Hematopoietic multipotent progenitor cell treated with erythropoietin and hydrocortisone succinate and interleukin-3 and kit ligand, for 8 days (in vitro differentiated cells): ENCODE measurements at regions not wholly inside any gene's neighbourhood (a gene's known extent, or its start where the extent isn't known, plus 50 kb on each side); places are given as distances from the start of the nearest gene placed in this dataset.
"Not testable (repeated sequence)": the region's sequence is repeated elsewhere in the genome, so short reads cannot be mapped to it uniquely, and the experiment has no call there.

Experiments used
- DNase-seq: peaks from one replicate; pipeline ENCODE4 v3.0.0-alpha.2; 2015

DNA sequence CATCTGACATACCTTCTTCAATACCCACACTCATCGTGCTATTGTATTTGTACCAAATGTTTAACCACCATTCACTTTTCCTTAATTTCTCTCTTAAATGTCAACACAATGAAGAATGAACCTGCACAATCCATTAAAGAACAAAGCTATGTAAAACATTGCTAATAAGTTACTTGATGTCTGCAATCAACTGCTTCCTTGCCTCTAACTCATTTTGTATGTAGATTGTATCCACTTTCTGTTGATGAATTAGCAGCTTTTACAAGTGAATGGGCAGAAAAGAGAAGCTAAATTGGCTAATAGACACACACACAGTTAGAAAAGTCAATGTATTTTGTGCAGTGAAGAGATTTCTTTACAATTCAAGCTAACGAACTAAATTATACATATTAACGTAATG is 212.5 kb upstream of the NDST3 start:
- DNase-seq = no peak

DNA sequence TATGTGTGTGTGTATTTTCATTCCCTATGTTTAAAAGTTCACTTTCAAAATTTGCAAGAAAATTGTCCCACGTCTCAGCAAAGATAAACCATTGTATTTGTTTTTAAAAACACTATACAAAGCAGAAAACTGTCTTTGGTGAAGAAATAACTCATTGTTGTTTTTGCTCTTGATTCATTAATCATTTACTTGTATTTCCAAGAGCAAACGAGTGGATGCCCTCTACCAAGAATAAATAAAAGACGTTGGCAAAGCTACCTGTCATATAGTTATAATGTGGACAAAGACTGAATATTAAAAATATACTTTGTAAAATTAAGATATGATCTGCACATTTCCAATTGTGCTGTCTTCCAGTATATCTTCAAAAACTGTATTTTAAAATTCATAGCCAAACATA is 210.9 kb upstream of the NDST3 start:
- DNase-seq = no peak

DNA sequence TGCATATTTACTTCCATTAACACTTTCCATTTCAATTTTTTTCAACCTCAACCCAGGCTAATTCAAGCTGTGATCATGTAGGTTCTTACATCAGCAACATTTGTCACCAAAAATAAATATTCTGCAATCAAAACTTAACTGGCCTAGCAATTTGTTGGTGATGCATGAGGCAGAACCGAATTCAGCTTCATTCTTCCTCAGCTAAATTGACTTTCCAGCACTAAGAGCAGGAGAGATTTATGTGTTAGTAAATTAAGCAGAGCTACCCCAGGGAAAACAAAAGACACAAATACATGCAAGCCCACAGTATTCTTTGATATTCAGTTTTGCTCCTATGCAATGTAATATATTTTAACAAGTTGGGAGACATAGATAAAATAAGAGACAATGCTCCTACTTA is 208.7 kb upstream of the NDST3 start:
- no peak for DNase-seq

DNA sequence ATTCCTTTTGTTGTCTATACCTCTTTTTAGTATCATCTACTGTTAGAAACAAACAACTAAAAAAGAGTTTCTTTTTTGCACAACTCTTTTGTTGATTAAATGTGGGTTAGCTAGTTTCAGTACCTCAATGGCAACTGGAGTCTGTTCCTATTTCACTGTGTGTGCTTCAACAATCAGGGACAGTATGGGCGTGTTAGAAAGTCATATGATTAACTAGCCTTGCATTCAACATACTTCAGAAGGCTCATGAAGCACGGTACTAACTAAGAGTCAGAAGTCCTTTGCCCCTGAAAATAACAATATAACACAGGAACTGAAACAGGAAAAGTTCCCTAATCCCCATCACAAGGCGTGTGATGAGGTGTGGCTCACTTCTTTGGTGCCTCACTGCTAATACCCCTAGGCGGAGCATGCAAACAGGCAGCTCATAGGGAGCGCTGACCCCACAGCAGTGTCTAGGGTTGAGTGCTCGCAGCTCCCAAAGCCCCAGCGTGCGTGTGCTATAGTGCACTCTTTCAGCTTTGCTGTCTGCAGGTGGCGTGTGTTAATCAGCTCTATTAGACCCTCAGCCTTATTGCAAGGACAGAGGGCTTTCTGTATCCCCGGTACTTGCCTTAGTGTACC is 203.1 kb upstream of the NDST3 start:
- no peak for DNase-seq

DNA sequence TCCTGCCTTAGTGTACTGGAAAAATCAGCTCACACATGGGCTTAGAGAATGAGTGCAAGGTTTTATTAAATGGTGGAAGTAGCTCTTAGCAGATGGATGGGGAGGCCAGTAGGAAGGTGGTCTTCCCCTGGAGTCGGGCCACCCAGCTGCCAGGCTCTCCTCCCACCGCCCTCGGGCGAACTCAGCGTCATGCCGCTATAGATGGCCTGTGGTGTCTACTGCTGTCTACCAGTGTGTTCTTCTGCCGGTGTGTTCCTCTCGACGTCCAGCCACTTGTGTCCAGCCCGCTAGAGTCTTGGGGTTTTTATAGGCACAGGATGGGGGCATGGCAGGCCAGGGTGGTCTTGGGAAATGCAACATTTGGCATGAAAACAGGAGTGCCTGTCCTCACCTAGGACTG is 198.7 kb upstream of the NDST3 start:
- no peak for DNase-seq

DNA sequence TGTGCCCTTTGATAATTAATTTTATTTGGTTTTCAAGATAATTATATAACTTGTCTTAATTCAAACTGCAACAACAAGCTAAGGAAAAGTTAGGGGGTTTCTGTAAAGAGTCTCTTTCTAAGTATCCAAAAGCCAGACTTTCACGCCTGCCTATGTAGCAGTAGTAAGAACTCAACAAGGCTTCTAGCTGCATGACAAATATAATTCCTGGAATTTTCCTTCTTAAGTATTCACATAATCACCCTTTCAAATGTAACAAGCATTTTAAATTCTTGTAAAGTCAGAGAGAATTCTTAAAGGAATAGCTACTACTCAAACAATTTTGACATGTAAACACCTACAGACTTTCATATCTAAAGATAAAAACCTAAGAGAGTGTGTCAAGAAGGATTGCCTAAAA is 189.7 kb upstream of the NDST3 start:
- DNase-seq = no peak

DNA sequence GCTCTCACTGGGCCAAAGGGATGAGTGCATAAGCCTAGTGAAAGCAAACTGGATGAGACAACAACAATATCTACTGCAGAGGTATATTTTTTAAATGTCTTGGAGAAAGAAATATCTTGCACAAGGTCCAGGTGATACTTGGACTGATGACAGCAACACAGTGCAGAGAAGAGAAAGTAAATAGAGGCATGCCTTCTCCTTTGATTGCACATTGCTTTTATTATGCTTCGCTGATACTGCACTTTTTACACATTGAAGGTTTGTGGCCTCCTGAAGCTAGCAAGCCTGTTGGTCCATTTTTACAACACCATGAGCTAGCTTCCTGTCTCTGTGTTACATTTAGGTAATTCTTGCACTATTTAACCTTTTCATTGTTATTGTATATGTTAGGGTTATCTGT is 189.0 kb upstream of the NDST3 start:
- no peak for DNase-seq

DNA sequence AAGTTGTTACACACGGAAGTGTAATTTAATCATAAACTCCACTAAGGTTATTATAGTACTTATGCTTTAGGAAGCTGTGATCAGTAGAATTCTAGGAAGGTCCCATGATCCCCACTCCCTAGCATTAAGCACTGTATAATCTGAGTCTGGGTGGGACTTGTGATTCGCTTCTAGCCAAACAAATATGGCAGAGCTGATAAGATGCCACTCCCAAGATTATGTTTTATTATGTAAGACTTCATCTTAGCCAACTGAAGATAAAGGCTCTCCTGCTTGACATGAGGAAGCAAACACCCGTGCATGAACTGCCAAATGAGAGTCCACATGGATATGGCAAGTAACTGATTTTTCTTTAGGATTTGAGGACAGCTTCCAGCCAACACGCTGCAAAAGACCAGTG is 186.4 kb upstream of the NDST3 start:
- peak; percentile 1 for DNase-seq

DNA sequence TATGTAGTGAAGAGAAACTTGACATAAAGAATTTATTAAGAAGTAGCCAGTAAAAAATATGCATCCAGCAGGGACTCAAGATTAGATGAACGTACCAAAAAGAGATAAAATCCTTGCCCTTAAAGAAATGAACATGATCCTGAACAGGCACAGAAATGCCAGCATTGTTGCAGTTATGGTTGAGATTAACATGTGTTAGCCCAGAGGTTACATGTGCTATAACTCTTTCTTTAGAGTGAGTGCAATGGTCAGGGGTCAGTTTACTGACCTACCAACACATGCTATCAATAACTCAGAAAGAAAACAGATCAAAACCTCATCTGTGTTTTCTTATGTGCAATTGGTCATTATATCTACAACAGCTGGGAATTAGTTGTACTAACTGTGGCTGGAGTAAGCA is 166.1 kb upstream of the NDST3 start:
- no peak for DNase-seq

DNA sequence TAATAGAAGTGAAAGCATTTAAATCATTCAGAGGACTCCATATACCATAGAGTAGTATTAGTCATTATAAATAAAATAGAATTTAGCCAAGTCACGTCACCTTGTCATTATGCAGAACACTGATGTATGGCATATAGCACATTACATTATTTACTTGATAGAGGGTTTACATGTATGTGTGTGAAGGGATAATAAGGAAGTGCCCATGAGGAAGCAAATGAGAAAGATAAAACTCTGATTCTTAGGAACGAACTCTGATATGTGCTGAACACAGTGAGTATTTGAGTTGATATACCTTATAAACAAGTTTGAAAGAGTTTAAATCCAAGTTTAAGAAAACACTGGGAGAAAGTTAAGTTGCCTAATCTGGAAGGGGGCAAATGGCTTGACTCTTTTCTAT is 160.5 kb upstream of the NDST3 start:
- no peak for DNase-seq

DNA sequence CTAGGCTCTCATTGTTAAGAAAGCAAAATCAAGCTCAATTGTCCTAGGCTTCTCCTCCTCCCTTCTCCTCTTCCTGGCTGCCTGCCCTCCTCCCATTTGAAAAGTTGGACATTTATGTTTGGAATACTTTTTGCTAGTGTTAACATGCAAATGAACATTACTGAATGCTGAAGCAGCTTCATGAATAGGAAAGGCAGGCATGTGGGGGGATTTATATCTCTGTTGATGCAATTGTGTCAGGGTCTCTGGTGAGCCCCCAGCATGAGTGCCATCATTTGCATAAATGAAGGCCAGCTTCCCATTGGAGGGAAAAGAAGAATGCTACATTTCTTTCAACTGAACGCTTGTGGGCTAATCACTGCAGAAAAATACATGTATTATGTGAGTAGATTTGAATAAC is 160.1 kb upstream of the NDST3 start:
- DNase-seq = no peak

DNA sequence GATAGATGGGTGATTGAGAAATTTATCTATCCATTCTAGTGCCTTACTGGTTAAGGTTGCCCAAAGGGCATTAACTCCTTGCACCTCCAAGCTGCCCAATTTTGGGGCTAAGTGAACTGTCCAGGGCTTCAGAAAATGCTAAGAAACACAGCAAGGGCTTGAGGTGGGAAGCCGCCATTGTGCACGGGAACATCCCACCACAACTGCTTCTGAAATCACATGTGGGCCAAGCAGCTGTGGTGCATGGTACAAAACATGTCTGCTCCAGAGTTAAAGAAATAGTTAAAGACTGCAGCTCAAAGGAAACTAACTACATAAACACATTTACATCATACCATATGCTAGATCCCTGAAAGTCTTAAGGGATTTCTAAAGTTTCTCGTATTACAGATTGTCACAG is 144.3 kb upstream of the NDST3 start:
- no peak for DNase-seq

DNA sequence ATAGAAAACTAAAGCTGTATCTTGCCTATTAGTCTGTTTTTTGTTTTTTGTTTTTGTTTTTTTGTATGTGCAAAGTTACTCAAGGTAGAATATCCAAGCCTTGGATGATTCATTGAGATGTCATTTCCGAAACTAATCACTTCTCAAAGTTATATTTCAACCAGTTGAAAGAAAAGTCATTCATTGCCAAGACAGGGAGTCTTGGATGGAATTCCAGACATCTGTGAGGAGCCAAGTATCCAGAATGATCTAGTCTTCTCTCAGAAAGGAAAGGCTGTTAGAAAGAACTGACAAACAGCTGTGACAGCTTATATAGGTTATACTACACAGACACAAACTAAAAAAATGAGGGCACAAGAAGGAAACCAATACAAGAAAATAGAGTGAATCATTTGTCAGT is 141.1 kb upstream of the NDST3 start:
- DNase-seq = no peak

DNA sequence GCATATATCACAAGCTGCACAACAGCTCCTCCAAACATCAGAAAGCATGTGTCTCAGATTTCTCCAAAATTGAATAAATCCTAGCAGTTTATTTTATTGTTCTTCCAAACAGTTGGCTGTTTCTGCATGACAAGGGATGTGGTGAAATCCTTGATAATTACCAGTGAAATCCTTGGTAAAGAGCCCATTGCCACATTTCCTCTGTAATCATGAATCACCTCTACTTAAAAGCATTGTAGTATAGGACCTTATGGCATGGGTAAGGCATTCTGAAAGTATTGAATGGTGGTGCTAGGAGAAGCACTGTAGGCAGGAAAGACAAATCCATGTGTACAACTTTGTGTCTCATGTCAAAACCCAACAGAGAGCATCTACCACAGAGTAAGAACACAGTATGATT is 135.8 kb upstream of the NDST3 start:
- no peak for DNase-seq

DNA sequence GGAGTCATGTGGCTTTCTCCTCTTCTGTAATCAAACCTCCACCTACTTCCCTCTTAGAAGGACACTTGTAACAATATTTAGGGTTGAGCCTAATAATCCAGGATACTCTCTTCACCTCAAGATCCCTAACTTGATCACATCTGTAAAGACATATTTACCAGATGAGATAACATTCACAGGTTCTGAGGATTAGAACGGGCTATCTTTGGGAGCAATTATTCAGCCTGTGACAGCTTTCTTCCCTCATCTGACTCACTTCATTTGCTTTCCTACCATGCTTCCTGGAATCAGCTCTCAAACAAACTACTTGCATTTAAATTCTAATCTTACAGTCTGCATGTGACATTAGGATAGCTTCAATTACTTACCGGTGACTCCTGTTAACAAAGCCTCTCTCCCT is 133.5 kb upstream of the NDST3 start:
- DNase-seq = no peak

DNA sequence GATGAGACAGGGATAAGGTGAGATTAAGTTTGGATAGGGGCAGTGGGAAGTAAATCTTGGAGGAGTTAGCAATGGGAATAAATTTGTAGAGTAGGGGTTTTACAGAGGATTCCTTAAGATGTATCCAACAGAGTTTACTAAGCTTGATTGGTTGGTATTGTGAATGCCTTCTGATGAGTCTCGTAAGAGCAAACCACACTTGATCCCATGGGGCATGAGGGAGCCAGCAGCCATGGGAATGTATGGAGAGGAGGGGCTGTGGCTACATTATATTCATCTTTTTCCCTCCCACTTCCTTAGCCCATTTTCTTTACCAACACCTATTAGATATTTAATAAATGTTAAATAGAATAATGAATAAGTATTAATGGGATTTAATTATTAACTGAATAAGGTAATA is 126.6 kb upstream of the NDST3 start:
- no peak for DNase-seq

DNA sequence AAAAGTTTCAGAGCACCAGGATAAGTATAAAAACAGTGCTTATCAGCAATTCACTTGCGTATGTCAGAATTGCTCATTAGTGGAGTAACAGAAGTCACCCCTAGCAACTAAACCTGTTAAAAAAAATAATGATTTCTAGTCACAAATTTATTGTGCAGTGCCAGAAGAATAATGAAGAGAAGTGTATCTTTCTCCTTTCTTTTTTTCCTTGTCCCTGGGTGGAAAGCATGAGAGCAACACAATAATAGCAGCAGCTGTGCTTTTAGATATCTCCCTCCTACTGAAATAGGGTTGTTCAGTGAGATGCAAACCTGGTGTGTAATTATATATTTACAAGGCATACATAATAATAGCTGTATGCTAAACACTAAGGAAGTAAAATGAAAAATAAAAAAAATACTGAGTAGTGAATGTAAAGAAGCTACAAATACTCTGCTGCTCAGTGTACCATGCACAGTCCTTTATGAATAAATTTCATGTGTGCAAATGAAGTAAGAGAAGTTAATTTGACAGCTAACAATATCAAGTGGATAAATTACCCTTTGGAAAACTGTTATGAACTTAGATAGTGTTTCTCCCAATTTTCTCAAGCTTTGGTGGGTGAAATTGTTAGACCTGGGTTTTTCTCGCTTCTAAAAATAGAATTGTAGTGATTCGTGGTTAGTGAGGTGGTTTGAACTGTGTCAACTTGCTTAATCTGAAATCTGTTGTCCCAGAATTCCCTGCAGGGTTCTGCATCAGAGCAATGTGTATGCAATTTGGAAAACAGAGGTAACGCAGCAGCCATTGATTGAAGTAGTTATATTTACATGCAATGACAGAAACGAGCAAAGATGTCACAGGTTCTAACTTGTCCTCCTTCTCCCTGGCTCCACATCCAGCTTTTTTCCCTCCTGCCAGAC is 125.7 kb upstream of the NDST3 start:
- no peak for DNase-seq

DNA sequence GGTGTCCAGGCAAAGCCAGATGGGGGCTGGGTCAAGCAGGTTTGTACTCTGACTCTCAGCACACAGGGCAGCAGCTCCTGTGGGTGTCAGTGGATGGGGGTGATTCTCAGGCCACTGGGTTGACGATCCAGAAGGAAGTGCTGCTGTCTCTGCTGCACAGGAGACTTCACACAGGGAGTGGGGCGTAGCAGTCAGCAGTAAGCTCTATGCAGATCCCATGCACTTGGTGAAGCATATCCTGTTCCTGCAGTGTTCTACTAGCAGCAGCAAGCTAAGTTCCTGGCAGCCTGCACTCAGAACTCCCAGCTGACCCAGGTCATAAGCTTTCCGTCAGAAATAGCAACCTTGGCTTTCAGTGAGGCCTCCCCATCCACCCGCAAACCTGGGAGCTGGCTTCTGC is 117.6 kb upstream of the NDST3 start:
- no peak for DNase-seq

DNA sequence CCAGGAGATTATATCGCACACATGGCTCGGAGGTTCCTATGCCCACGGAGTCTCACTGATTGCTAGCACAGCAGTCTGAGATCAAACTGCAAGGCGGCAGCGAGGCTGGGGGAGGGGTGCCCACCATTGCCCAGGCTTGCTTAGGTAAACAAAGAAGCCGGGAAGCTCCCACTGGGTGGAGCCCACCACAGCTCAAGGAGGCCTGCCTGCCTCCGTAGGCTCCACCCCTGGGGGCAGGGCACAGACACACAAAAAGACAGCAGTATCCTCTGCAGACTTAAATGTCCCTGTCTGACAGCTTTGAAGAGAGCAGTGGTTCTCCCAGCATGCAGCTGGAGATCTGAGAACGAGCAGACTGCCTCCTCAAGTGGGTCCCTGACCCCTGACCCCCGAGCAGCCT is 112.0 kb upstream of the NDST3 start:
- not testable (repeated sequence) for DNase-seq

DNA sequence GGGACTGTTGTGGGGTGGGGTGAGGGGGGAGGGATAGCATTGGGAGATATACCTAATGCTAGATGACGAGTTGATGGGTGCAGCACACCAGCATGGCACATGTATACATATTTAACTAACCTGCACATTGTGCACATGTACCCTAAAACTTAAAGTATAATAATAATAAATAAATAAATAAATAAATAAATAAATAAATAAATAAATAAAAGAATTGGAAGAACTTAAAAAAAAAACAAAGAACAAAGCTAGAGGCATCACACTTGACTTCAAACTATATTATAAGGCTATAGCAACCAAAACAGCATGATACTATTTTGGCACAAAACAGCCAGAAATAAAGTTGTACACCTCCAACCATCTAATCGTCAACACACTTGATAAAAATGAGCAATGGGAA is 106.5 kb upstream of the NDST3 start:
- DNase-seq = not testable (repeated sequence)

DNA sequence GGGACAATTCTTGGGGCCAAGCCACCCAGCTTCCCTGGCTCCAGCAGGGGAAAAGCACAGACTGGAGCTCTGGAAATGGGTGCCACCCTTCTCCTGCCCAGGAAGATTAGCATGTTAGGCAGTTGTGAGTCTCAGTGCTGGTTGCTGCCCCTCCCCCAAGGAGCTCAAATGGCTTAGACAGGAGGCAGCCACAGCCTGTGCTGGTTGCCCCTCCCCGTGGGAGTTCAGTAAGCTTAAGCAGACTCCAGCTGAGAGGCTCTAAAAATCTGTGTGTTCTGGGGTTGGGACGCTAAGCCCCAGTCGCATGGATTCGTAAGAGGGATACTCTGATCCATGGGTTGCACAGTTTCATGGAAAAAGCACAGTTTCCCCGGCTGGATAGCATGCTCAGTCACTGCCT is 92.7 kb upstream of the NDST3 start:
- DNase-seq = no peak

DNA sequence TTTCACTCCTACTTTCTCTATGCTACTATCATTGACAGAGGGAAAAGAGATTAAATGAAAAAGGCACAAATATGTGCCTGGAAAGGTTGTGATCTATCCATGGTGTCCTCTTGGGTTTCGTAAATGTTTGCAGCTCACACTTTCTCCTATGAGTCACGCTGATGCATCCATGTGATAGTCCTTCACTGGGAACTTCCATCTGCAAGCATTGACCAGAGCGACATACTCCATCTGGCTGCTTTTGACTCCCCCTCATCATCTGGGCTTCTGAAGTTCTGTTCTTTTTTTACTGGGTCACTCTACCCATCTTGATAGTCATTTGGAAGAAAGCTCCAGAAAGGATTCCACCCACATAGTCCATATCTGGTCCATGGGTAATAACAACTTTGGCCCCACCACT is 84.7 kb upstream of the NDST3 start:
- no peak for DNase-seq

DNA sequence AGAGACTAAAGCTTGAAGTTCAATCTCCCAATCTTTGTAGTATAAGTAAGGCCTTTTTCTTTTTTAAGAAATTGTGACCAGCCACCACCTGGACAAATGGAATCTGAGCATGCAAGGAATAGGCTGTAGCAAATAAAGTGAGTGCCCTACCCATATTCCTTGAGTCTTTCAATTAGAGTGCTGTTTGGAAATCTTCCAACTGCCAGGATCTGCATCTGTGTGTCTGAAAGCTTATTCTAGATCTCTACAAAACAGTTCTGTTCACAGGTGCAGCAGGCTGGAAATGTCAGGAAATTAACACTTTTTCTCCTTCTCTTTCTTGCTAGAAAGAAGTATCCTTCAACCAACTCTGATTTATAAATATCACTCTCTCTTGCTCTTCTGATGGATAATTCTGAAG is 76.7 kb upstream of the NDST3 start:
- no peak for DNase-seq

DNA sequence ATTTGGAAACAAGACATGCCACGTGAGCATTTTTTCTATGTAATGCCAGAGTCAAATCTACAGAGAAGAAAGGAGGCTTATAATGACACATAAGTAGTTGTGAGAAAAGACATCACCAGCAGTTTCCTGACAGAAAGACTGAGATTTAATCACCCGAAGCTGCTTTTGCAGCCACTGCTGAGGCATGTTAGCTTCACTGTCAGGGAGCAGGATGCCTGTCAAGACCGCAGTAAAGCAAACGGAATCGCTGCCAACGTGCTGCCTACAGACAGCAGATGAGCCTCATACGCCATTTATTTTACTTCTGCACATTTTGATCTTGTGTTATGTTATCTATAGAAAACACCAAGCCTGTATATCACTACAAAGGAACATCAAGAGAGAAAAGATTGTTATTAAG is 68.7 kb upstream of the NDST3 start:
- DNase-seq = no peak

DNA sequence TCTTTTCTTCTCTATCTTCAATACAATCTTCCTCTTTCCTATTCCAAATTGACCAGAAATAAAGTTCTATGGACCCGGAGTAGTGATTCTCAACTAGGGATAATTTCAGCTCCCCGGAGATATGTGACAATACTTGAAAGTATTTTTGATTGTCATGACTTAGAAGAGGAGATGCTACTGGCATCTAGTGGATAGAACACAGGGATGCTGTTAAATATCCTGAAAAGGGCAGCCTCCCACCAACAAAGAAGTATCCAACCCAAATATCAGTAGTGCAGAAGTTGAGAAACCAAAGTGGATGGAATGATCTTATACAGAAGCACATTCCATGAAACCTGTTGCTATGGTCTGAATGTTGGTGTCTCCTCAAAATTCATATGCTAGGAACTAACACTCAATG is 65.7 kb upstream of the NDST3 start:
- no peak for DNase-seq
